Esophagus muscularis mucosa (tissue), 4 donors: ENCODE measurements at regions not wholly inside any gene's neighbourhood (a gene's known extent, or its start where the extent isn't known, plus 50 kb on each side); places are given as distances from the start of the nearest gene placed in this dataset.

Source experiments
- DNase-seq: peaks from one replicate; pipeline ENCODE4 v3.0.0-alpha.2; 2017; ENCODE audit errors: extremely low spot score
- H3K27ac ChIP-seq, 4 donors: fragments of 200-600 bp; sonication (generic); replicated peaks in 1 of 4; 1 replicate in 3 of 4; 2 replicates in 1 of 4; pipeline ENCODE4 v1.5.1; 2016 to 2019; ENCODE audit warnings: mild to moderate bottlenecking in 1 of 4
- H3K27me3 ChIP-seq, 4 donors: fragments of 200-600 bp; sonication (generic); one replicate each; pipeline versions ENCODE4 v1.5.1 to v1.6.0; 2016 to 2019
- H3K36me3 ChIP-seq, 4 donors: fragments of 200-600 bp; sonication (generic); one replicate each; pipeline ENCODE4 v1.5.1; 2016 to 2019
- H3K4me1 ChIP-seq, 4 donors: fragments of 200-600 bp; sonication (generic); one replicate each; pipeline ENCODE4 v1.5.1; 2016 to 2019
- H3K4me3 ChIP-seq, 4 donors: fragments of 200-600 bp; sonication (generic); 1 replicate in 2 of 4; 2 replicates in 2 of 4; pipeline ENCODE4 v1.5.1; 2016 to 2019; ENCODE audit warnings: mild to moderate bottlenecking in 4 of 4, moderate library complexity in 1 of 4
- H3K9me3 ChIP-seq, 4 donors: fragments of 200-600 bp; sonication (generic); 1 replicate in 3 of 4; 2 replicates in 1 of 4; pipeline ENCODE4 v1.5.1; 2016 to 2019
- EP300 ChIP-seq: sonication (generic); formaldehyde crosslinking; IDR thresholded peaks from one replicate; pipeline ENCODE4 v1.6.1; 2017; ENCODE audit warnings: antibody characterized with exemption
- POLR2A ChIP-seq: fragments of 450-650 bp; IDR thresholded peaks from one replicate; pipeline ENCODE4 v1.6.1; 2017; ENCODE audit warnings: antibody characterized with exemption, moderate library complexity, mild to moderate bottlenecking, low read depth
- POLR2AphosphoS5 ChIP-seq, 2 donors: sonication (generic); formaldehyde crosslinking; IDR thresholded peaks; one replicate each; pipeline ENCODE4 v1.6.1; 2017; ENCODE audit warnings: antibody characterized with exemption in 2 of 2
- WGBS: methylation state at CpG from one replicate; pipeline ENCODE4 v1.1.5; 2018; 5-methylcytosine and 5-hydroxymethylcytosine counted together
- intact Hi-C: fragments of 100-400 bp; cut with DNase I; formaldehyde crosslinking; loops from one replicate; pipeline ENCODE4 v1.15.1; 2023
- TF ChIP-seq, protein P1 (sequence below), 3 experiments: fragments of 200-600 bp in 2 of 3; fragments of 450-650 bp in 1 of 3; sonication (generic) in 2 of 3; IDR thresholded peaks; one replicate each; pipeline ENCODE4 v1.5.1; 2017 to 2019; ENCODE audit warnings: antibody characterized with exemption in 3 of 3, mild to moderate bottlenecking in 2 of 3, moderate library complexity in 1 of 3

- Histone ChIP-seq H3K27ac (no peak overlapping the region), H3K4me1 (no peaks in the 10 kb centered on the region), H3K27me3 (no peaks in the 10 kb centered on the region), H3K9me3 (no peaks in the 10 kb centered on the region), H3K4me3 (no peak overlapping the region), H3K36me3 (no peaks in the 10 kb centered on the region)
- no peak for DNase-seq
- intact Hi-C loops, result no loop called here
- TF ChIP-seq POLR2AphosphoS5 (IDR thresholded peaks at IDR 0.05), result no peak
- TF ChIP-seq, protein P1, sequence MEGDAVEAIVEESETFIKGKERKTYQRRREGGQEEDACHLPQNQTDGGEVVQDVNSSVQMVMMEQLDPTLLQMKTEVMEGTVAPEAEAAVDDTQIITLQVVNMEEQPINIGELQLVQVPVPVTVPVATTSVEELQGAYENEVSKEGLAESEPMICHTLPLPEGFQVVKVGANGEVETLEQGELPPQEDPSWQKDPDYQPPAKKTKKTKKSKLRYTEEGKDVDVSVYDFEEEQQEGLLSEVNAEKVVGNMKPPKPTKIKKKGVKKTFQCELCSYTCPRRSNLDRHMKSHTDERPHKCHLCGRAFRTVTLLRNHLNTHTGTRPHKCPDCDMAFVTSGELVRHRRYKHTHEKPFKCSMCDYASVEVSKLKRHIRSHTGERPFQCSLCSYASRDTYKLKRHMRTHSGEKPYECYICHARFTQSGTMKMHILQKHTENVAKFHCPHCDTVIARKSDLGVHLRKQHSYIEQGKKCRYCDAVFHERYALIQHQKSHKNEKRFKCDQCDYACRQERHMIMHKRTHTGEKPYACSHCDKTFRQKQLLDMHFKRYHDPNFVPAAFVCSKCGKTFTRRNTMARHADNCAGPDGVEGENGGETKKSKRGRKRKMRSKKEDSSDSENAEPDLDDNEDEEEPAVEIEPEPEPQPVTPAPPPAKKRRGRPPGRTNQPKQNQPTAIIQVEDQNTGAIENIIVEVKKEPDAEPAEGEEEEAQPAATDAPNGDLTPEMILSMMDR (IDR thresholded peaks at IDR 0.05), result no peak
- TF ChIP-seq EP300, result no peak
- no peak for TF ChIP-seq POLR2A
- 61% methylated on average over 3 of the region's 3 CpGs for WGBS
These were observed 171.9 kb upstream of the MAP3K7 start for GRCh38 chr6:90758741-90759140.

DNA sequence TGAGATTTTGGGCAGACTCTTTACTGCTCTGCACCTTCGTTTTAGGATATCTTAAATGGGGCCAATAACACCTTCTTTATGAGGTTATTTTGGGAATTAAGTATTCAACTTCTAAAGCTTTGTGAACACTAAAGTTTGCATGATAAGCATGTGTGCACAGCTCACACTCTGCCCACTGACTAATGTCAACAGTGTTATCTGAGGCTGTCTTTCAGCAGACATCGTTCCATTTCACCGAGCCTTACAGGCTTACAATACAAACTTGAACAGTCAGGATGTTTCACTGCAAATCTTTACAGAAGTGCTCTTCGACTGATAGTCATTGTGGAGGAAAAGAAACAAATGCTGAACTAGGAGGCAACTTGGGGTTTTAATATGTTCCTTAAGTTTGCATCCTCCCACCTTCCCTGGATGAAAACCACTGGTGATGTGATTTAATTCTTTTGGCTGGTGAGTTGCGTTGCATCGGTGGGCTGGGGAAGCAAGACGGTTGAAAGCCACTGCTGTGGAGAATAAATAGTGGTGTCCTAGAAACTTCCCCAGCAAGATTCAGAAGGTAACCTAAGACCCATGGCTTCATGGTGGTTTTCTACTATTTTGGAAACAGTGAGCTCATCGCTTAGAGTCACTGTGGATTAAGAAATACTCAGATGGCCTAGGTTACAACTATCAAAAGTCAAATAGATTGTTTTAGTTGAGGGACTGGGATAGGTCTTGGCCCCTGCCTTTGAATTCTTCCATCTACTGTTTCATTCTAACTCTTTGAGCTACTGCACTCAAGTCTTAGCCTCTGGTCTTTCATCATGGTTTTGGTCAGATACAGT lies 167.2 kb upstream of the MAP3K7 start:
- intact Hi-C loops, result no loop called here
- Histone ChIP-seq H3K4me3 (no peak overlapping the region), H3K27me3 (no peaks in the 10 kb centered on the region), H3K4me1 (no peaks in the 10 kb centered on the region), H3K9me3 (no peaks in the 10 kb centered on the region), H3K36me3 (no peaks in the 10 kb centered on the region), H3K27ac (no peak overlapping the region)
- TF ChIP-seq, protein P1 (IDR thresholded peaks at IDR 0.05), result no peak
- TF ChIP-seq POLR2AphosphoS5 (IDR thresholded peaks at IDR 0.05) (no peak), EP300 (no peak), POLR2A (no peak)
- WGBS, result 59% methylated on average over 8 of the region's 8 CpGs
- DNase-seq, result no peak

DNA sequence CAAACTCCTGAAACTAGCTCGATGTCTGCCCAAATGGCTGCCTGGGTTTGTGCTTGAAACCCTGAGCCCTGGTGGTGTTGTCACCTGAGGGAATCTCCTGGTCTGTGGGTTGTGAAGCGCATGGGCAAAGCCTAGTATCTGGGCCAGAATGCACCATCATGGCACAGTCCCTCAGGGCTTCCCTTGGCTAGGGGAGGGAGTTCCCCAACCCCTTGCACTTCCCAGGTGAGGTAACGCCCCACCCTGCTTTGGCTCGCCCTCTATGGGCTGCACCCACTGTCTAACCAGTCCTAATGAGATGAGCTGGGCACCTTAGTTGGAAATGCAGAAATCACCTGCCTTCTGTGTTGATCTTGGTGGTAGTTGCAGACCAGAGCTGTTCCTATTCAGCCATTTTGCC lies 152.9 kb upstream of the MAP3K7 start:
- no peak for DNase-seq
- Histone ChIP-seq H3K9me3 (peaks cover 0 to 4% (median 0%) of the 10 kb centered on the region in 4 donors), H3K27ac (no peak overlapping the region), H3K4me1 (no peaks in the 10 kb centered on the region), H3K27me3 (no peaks in the 10 kb centered on the region), H3K36me3 (no peaks in the 10 kb centered on the region), H3K4me3 (no peak overlapping the region)
- TF ChIP-seq, protein P1 (IDR thresholded peaks at IDR 0.05), result no peak
- no peak for TF ChIP-seq EP300
- no peak for TF ChIP-seq POLR2A
- TF ChIP-seq POLR2AphosphoS5 (IDR thresholded peaks at IDR 0.05), result no peak
- intact Hi-C loops, result no loop called here
- 100% methylated on average over 1 of the region's 4 CpGs for WGBS

GRCh38 chr6:90739339-90739738 lies 152.5 kb upstream of the MAP3K7 start:
- Histone ChIP-seq H3K36me3 (no peaks in the 10 kb centered on the region), H3K9me3 (peaks cover 0 to 4% (median 0%) of the 10 kb centered on the region in 4 donors), H3K27ac (no peak overlapping the region), H3K4me1 (no peaks in the 10 kb centered on the region), H3K4me3 (no peak overlapping the region), H3K27me3 (no peaks in the 10 kb centered on the region)
- TF ChIP-seq POLR2AphosphoS5 (IDR thresholded peaks at IDR 0.05) (no peak), POLR2A (no peak), EP300 (no peak)
- TF ChIP-seq, protein P1 (IDR thresholded peaks at IDR 0.05), result no peak
- DNase-seq, result no peak
- WGBS, result 70% methylated on average over 5 of the region's 7 CpGs
- intact Hi-C loops, result no loop called here
